ENCODE measurements at regions not wholly inside any gene's neighbourhood (a gene's known extent, or its start where the extent isn't known, plus 50 kb on each side); places are given as distances from the start of the nearest gene placed in this dataset.

GRCh38 chr4:145307763-145308430, 127.5 kb upstream of the OTUD4 start:
- TF ChIP-seq CTCF (IDR thresholded peaks at IDR 0.05), result no peak
- no peak for TF ChIP-seq POLR2A (IDR thresholded peaks at IDR 0.05)

Data from body of pancreas (tissue), 4 donors.